ENCODE measurements at regions not wholly inside any gene's neighbourhood (a gene's known extent, or its start where the extent isn't known, plus 50 kb on each side); places are given as distances from the start of the nearest gene placed in this dataset.

DNA sequence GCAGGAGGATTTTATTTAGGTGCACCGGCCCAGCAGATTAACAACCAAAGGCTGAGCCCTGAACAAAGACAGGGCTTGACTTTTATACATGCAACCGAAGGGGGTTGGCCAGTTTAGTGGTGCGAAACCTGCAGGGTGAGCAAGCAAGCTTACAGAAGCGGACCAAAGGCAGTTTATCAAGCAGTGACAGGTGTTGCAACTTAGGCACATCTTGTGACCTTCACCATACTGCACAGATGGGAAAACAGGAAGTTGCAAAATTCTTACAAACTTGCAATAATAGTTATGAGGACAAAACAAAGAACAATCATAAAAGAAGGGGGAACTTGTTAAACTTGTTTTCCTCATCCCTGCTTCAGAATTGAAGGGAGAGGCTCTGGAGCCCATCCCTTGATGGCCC, 1265.1 kb downstream of the CDH8 start:
- TF ChIP-seq, protein P1, sequence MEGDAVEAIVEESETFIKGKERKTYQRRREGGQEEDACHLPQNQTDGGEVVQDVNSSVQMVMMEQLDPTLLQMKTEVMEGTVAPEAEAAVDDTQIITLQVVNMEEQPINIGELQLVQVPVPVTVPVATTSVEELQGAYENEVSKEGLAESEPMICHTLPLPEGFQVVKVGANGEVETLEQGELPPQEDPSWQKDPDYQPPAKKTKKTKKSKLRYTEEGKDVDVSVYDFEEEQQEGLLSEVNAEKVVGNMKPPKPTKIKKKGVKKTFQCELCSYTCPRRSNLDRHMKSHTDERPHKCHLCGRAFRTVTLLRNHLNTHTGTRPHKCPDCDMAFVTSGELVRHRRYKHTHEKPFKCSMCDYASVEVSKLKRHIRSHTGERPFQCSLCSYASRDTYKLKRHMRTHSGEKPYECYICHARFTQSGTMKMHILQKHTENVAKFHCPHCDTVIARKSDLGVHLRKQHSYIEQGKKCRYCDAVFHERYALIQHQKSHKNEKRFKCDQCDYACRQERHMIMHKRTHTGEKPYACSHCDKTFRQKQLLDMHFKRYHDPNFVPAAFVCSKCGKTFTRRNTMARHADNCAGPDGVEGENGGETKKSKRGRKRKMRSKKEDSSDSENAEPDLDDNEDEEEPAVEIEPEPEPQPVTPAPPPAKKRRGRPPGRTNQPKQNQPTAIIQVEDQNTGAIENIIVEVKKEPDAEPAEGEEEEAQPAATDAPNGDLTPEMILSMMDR (conservative IDR thresholded peaks at IDR 0.05; ENCODE audit: low read depth, low read length) = no peak
- no peak for TF ChIP-seq EZH2 (IDR thresholded peaks at IDR 0.05; ENCODE audit: low read length, unreplicated experiment)

Data from PC-3 (cell line).